HFF-Myc (cell line): ENCODE measurements at regions not wholly inside any gene's neighbourhood (a gene's known extent, or its start where the extent isn't known, plus 50 kb on each side); places are given as distances from the start of the nearest gene placed in this dataset.
"Not testable (repeated sequence)": the region's sequence is repeated elsewhere in the genome, so short reads cannot be mapped to it uniquely, and the experiment has no call there.

ENCODE experiments used
- DNase-seq: peaks from one replicate; pipeline ENCODE4 v3.0.0-alpha.2; 2011; ENCODE audit warnings: low read depth; ENCODE audit errors: extremely low read depth
- H3K4me3 ChIP-seq: replicated peaks from 2 replicates; pipeline ENCODE4 v1.5.1; 2011; ENCODE audit warnings: low read depth, mild to moderate bottlenecking, control low read depth, low read length

DNA sequence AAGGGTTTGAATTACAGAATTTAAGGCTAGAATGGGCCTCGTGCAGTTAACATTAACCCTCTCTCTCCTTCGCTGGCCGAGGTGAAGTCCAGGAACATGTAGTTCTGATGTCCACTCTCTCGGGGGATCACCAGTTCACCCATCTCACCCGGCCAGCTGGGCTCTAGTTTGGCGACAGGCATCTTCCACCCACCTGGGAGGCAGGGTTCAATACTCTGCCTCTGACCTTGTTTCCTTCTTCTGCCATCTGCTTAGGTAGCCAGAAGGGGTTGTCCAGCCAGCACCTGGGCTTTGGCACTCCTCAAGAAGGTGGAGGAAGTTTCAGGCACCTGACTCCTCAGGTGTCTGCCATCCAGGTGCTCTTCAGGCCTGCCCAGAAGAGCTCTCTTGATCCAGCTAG lies 2857.8 kb downstream of the RPIA start:
- not testable (repeated sequence) for DNase-seq, H3K4me3 ChIP-seq

DNA sequence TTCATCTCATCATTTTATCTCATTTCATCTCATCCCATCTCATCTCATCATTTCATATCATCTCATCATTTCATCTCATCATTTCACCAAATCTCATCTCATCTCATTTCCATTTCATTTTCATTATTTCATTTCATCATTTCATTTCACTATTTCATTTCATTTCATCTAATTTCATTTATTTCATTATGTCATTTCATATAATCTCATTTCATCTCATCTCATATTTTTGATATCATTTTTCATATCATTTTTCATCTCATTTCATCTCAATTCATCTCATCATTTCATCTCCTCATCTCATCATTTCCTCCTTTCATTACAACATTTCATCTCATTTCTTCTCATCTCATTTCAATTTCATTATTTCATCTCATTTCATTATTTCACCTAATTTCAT lies 2866.8 kb downstream of the RPIA start:
- H3K4me3 ChIP-seq, DNase-seq: not testable (repeated sequence)

DNA sequence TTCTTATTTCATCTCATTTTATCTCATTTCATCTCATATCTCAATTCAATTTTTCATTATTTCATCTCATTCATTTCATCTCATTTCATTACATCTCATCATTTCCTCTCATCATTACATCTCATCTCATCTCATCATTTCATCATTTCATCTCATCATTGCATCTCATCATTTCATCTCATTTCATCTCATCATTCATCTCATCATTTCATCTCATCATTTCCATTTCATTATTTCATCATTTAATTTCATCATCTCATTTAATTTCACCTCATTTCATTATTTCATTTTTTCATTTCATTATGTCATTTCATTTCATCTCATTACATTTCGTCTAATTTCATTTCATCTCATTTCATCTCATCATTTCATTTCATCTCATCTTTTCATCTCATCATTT lies 2867.8 kb downstream of the RPIA start:
- DNase-seq, H3K4me3 ChIP-seq: not testable (repeated sequence)

DNA sequence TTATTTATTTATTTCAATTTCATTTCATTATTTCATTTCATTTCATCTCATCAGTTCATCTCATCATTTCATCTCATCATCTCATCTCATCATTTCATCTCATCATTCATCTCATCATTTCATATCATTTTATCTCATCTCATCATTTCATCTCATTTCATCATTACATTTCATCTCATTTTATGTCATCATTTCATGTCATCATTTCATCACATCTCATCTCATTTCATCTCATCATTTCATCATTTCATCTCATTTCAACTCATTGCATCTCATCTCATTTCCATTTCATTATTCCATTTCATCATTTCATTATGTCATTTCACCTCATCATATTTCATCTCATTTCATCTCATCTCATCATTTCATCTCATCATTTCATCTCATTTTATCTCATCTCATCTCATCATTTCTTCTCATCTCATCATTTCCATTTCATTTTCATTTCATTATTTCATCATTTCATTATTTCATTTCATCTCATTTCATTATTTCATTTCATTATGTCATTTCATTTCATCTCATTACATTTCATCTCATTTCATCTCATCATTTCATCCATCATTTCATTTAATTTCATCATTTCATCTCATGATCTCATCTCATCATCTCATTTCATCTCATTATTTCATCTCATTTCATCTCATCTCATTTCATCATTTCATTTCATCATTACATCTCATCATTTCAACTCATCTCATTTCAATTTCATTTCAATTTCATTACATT lies 2868.6 kb downstream of the RPIA start:
- H3K4me3 ChIP-seq, DNase-seq: not testable (repeated sequence)

DNA sequence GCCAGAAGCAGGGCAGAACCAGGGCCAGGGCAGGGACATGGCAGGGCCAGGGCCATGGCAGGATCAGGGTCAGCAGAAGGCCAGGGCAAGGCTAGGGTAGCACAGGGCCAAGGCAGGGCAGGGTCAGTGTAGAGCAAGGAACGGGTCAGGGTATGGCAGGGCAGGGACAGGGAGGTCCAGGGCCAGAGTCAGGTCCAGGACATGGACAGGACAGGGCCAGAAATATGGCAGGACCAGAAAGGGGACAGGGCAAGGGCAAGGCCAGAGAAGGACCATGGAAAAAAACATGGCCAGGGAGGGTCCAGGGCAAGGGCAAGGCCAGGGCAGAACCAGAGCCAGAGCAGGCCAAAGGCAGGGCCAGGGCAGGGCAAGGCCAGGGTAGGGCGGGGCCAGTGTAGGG lies 2870.7 kb downstream of the RPIA start:
- H3K4me3 ChIP-seq, DNase-seq: not testable (repeated sequence)

DNA sequence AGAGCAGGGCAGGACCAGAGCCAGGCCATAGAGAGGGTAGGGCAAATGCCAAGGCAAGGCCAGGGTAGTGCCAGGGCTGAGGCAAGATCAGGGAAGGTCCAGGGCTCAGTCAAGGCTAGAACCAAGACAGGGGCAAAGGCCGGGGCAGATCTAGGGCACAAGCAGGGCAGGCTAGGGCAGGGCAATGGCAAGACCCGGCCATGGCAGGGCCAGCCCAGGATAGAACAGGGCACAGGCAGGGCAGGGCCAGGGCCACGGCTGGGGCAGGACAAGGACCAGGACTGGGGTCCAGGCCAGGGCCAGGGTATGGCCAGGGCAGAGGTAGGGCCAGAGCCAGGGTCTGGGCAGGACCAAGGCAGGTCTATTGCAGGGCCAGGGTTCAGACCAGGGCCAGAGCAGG lies 2873.2 kb downstream of the RPIA start:
- not testable (repeated sequence) for H3K4me3 ChIP-seq, DNase-seq

DNA sequence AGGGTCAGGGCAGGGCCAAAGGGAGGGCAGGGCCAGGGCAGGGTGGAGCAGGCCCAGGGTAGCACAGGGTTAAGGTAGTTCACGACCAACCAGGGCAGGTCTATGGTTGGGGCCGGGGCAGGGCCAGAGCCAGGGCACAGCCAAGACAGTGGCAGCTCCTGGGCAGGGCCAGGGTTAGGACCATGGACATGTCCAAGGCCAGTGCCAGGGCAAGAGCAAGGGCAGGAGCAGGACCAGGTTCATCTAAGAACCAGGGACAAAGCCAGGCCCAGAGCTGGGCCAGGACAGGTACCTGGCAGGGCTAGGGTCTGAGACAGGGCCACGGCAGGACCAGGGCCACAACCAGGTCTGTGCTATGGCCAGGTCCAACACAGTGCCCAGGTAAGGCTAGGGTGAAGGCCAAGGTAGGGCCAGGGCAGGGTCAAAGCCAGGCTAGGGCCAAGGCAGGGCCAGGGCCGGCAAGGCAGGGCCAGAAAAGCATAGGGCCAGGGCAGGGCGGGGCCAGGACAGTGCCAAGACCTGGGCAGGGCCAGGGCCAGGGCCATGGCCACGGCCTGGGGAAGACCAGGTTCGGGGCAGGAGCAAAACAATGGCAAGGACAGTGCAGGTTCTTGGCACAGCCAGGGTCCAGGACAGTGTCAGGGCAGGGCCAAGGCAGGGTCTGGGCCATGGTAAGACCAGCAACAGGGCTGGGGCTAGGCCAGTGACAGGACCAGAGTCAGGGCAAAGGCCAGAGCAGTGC lies 2874.4 kb downstream of the RPIA start:
- not testable (repeated sequence) for H3K4me3 ChIP-seq, DNase-seq

DNA sequence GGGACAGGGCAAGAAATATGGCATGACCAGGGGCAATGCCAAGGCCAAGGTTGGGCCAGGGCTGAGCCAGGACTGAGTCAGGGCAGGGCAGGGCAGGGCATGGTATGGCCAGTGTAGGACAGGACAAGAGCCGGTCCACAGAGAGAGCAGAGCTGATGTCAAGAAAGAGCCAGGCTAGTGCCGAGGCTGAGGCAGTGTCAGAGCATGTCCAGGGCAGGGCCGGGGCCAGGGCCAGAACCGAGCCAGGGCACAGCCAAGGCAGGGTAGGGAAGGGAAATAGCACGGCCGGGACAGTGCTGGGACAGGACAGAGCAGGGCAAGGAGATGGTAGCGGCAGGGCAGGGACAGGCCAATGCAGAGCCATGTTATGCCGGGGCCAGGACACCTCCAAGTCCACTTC lies 2875.1 kb downstream of the RPIA start:
- not testable (repeated sequence) for H3K4me3 ChIP-seq, DNase-seq

DNA sequence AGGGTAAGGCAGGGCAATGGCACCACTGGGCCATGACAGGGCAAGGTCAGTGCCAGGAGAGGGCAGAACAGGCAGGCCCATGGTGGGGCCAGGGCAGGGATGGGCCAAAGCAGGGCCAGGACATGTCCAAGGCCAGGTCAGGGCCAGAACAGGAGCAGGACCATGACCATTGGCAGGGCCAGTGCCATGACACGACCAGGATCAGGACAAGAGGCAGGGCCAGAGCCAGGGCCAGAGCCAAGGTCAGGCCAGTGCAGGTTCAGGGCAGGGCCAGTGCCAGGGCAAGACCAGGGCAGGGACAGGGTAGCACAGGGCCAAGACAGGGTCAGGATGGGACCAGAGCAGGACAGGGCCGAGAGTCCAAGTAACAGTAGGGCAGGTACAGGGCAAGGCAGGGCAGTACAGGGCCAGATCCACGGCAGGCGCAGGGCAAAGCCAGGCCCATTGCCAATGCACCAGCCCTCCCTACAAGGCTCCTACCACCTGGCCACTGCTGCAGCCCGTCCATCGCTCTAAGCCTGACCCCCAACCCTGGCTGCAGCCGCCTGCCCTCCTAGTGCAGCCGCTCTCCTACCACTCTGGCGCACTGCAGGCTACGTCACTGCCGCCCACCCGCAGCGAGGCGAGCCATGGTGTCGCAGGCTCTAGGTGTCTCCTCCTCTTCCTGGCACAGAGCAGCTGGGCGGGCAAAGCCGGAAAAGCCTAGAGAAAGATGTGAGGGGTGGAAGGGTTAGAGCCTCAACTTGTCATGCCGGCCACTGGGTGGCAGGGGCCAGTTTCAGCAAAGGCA lies 2876.3 kb downstream of the RPIA start:
- not testable (repeated sequence) for H3K4me3 ChIP-seq, DNase-seq

DNA sequence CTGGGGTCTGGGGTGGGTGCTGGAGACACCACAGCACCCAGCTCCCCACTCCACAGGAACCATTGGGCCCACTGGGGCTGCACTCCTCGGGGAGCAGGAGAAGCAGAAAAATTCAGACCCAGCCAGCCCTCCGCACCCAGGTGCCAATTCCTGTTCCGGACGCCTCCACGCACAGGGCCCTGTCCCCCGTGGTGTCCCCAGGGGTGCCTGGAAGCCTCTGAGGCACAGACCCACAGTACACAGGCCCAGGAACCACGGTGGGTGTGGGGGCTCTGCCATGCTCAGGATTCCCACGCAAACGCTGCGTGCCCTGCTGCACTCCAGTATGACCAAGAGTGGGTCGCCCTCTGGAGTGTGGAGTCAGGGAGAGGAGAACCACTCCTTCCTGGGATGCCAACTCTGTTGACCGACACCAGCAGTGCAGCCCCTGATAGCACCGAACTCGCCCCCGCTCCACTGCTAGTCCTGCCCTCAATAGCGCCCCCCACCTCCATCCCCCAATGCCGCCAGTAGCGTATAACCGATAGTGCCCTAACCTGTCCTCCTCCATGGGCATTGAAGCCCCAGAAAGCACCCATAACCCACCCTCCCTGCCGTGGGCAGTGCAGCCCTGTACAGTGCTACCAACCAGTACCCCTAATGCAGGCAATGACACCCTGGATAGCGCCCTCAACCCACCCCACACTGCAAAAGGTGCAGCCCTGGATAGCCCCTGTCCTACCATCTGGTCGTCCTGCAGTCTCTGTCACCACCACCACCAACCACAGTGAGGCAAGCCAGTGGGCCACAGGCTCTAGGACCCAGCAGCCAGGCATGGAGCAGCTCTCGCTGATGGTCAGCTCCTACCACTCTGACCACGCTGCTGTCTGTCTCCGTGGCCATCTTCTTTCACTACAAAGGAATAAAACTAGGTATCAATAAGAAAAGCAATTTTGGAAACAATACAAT lies 2877.2 kb downstream of the RPIA start:
- DNase-seq, H3K4me3 ChIP-seq: not testable (repeated sequence)

DNA sequence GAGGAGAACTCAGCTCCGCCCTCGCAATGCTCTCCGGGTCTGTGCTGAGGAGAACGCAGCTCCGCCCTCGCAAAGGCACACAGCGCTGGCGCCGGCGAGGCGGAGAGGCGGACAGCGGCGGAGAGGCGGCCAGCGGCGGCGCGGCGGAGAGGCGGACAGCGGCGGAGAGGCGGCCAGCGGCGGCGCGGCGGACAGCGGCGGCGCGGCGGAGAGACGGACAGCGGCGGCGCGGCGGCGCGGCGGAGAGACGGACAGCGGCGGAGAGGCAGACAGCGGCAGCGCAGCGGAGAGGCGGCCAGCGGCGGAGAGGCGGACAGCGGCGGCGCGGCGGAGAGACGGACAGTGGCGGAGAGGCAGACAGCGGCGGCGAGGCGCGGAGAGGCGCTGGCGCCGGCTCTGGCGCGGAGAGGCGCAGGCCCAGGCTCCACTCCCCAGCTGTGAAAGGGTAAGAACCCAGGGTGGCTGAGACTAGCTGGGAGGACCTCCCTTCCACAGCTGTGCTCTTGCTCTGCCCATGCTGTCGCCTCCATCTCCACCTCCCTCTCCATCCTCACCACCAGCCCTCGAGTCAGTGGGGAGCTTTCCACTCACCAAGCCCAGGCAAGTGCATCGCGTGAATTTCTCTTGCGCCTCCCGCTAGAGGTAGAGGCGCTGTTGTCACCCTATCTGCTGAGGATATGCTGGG lies 2879.9 kb downstream of the RPIA start:
- DNase-seq, H3K4me3 ChIP-seq: not testable (repeated sequence)

DNA sequence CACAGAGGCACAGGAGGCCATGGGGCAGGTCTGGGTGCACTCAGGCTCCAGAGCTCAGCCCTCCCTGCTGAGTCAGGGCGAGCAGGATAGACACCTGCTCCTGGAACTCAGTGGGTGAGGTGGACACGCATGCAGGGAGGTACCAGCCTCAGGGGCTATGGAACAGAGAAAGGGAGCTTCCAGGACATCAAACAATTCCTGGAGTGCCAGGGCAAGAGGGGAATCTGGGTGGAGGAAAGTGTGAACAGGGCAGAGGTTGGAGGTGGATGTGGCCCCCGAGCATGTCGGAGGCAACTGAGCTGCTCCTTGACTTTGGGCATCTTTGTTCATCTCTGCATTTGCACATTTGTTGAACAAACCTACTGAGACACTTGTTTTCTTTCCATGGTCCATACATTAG lies 2881.5 kb downstream of the RPIA start:
- H3K4me3 ChIP-seq, DNase-seq: not testable (repeated sequence)

DNA sequence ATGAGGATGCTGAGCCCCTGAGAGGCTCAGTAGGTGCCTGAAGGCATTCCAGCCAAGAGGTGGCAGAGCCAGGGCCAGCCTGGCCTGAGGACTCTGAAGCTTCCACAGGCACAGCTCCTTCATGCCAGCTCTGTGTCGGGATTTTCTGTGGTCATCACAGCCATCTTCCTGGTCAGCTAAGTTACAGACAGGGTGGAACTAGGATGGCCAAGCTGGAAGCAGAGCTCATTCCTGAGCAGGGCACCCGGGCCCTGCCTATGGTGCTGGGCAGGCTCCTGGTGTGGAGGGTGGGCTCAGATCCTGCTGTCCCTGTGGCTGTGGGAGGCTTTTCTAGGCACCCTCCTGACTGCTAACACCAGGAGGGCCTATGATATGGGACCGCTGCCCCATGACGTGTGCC lies 2882.3 kb downstream of the RPIA start:
- DNase-seq, H3K4me3 ChIP-seq: not testable (repeated sequence)

DNA sequence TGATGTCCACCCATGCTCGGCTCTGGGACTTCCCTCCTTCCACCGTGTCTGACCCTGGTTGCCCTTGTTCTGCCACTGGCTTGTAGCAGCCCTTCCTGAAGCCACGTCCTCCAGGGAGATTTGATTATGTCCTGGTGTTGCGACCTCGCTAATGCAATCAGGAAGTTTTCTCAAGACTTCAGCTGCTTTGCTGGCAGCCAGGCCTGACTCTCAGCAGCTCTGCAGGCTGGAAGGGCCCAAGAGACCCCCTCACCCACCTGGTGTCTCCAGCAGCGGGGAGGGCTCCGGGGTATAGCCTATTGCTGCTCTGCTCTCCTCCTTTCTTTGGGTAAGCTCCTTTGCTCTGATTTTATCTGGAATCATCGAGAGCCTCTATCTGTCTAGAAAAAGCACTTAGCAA lies 2882.8 kb downstream of the RPIA start:
- H3K4me3 ChIP-seq, DNase-seq: not testable (repeated sequence)

DNA sequence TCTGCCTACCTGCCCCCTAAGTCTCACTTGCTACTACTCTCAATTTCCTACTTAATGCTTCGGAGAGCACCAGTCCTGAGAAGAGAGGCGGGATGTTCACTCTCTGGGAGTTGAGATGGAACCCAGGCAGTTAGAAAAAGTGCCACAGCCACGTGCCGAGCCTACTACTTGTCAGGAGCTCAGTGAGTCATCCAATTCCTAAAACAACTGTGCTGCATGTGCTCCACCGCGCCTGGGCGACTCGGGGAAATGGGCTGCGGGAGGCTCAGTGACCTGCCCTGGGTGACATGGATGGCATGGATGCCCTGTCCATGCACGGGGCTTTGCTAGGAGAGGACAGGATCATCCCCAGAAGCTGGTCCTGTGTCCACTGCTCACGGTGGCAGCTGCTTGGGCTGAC lies 2884.2 kb downstream of the RPIA start:
- DNase-seq, H3K4me3 ChIP-seq: not testable (repeated sequence)

DNA sequence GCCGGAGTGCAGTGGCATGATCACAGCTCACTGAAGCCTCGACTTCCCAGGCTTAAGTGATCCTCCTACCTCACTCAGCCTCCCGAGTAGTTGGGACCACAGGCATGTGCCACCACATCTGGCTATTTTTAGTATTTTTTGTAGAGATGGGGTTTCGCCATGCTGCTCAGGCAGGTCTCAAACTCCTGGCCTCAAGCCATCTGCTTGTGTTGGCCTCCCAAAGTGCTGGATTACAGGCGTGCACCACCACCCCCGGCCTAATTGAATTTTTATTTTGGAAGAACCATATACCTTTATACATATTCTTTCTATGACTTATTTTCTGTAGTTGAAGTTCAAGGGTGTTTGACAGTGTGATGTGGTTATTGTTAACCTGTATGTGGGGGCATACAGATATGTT lies 2885.9 kb downstream of the RPIA start:
- not testable (repeated sequence) for DNase-seq, H3K4me3 ChIP-seq

DNA sequence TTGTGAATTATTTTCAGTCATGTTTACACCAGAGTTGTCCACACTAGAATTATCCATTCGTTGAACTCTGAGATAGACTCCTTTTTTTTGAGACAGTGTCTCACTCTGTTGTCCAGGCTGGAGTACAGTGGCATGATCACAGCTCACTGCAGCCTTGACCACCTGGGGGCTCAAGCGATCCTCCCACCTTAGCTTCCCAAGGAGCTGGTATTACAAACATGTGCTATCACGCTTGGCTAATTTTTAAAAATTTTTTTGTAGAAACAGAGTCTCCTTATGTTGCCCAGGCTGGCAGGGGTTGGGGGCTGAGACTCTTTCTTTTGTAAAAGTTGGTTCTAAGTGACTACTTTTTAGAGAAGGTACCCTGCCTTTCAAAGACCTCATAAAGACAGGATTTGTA lies 2887.2 kb downstream of the RPIA start:
- not testable (repeated sequence) for DNase-seq, H3K4me3 ChIP-seq
